ENCODE measurements at regions not wholly inside any gene's neighbourhood (a gene's known extent, or its start where the extent isn't known, plus 50 kb on each side); places are given as distances from the start of the nearest gene placed in this dataset.

- Histone ChIP-seq H2AFZ (ENCODE audit: low read length) (no peak overlapping the region), H3K4me1 (ENCODE audit: insufficient read depth, low read length) (no peaks in the 10 kb centered on the region), H3K27ac (ENCODE audit: low read depth, low read length) (no peak overlapping the region), H3K36me3 (ENCODE audit: insufficient read depth, low read length) (no peaks in the 10 kb centered on the region), H3K9me3 (ENCODE audit: low read depth, low read length) (peaks cover 4% of the 10 kb centered on the region), H3K4me2 (ENCODE audit: insufficient read depth, low read length) (no peak overlapping the region), H4K20me1 (ENCODE audit: insufficient read depth, low read length) (no peaks in the 10 kb centered on the region), H3K27me3 (ENCODE audit: insufficient read depth, low read length) (no peaks in the 10 kb centered on the region), H3K4me3 (ENCODE audit: insufficient read depth, low read length) (no peak overlapping the region), H3K79me2 (ENCODE audit: insufficient read depth, low read length) (no peaks in the 10 kb centered on the region)
- no peak for DNase-seq (ENCODE audit: insufficient read length, low spot score, missing footprints)
- TF ChIP-seq CTCF (IDR thresholded peaks at IDR 0.05; ENCODE audit: extremely low read depth, low read depth, low read length): no peak
Measured at GRCh38 chr10:44671319-44671718, 239.8 kb upstream of the TMEM72 start.

GRCh38 chr10:44673245-44673983, 237.7 kb upstream of the TMEM72 start:
- Histone ChIP-seq H3K27me3 (ENCODE audit: insufficient read depth, low read length) (no peaks in the 10 kb centered on the region), H2AFZ (ENCODE audit: low read length) (no peak overlapping the region), H3K4me3 (ENCODE audit: insufficient read depth, low read length) (no peak overlapping the region), H4K20me1 (ENCODE audit: insufficient read depth, low read length) (no peaks in the 10 kb centered on the region), H3K4me1 (ENCODE audit: insufficient read depth, low read length) (no peaks in the 10 kb centered on the region), H3K4me2 (ENCODE audit: insufficient read depth, low read length) (no peak overlapping the region), H3K36me3 (ENCODE audit: insufficient read depth, low read length) (no peaks in the 10 kb centered on the region), H3K27ac (ENCODE audit: low read depth, low read length) (no peak overlapping the region), H3K79me2 (ENCODE audit: insufficient read depth, low read length) (no peaks in the 10 kb centered on the region), H3K9me3 (ENCODE audit: low read depth, low read length) (no peaks in the 10 kb centered on the region)
- TF ChIP-seq CTCF (IDR thresholded peaks at IDR 0.05; ENCODE audit: extremely low read depth, low read depth, low read length): no peak
- DNase-seq (ENCODE audit: insufficient read length, low spot score, missing footprints): no peak

GRCh38 chr10:44674536-44675386, 236.4 kb upstream of the TMEM72 start:
- H4K20me1 ChIP-seq (ENCODE audit: insufficient read depth, low read length): no peaks in the 10 kb centered on the region
- H3K4me3 ChIP-seq (ENCODE audit: insufficient read depth, low read length): no peak overlapping the region
- H3K36me3 ChIP-seq (ENCODE audit: insufficient read depth, low read length): no peaks in the 10 kb centered on the region
- DNase-seq (ENCODE audit: insufficient read length, low spot score, missing footprints): no peak
- no peak overlapping the region for H2AFZ ChIP-seq (ENCODE audit: low read length)
- H3K79me2 ChIP-seq (ENCODE audit: insufficient read depth, low read length): no peaks in the 10 kb centered on the region
- H3K27me3 ChIP-seq (ENCODE audit: insufficient read depth, low read length): no peaks in the 10 kb centered on the region
- no peak overlapping the region for H3K27ac ChIP-seq (ENCODE audit: low read depth, low read length)
- peak overlapping the region; percentile 15 for H3K4me2 ChIP-seq (ENCODE audit: insufficient read depth, low read length)
- peaks cover 4% of the 10 kb centered on the region for H3K4me1 ChIP-seq (ENCODE audit: insufficient read depth, low read length)
- H3K9me3 ChIP-seq (ENCODE audit: low read depth, low read length): no peaks in the 10 kb centered on the region
- TF ChIP-seq CTCF (IDR thresholded peaks at IDR 0.05; ENCODE audit: extremely low read depth, low read depth, low read length): no peak

GRCh38 chr10:44675387-44675874, 235.7 kb upstream of the TMEM72 start:
- no peaks in the 10 kb centered on the region for H3K27me3 ChIP-seq (ENCODE audit: insufficient read depth, low read length)
- H3K9me3 ChIP-seq (ENCODE audit: low read depth, low read length): no peaks in the 10 kb centered on the region
- no peak overlapping the region for H3K27ac ChIP-seq (ENCODE audit: low read depth, low read length)
- H3K36me3 ChIP-seq (ENCODE audit: insufficient read depth, low read length): no peaks in the 10 kb centered on the region
- H3K79me2 ChIP-seq (ENCODE audit: insufficient read depth, low read length): no peaks in the 10 kb centered on the region
- no peak for DNase-seq (ENCODE audit: insufficient read length, low spot score, missing footprints)
- H4K20me1 ChIP-seq (ENCODE audit: insufficient read depth, low read length): no peaks in the 10 kb centered on the region
- no peak overlapping the region for H3K4me3 ChIP-seq (ENCODE audit: insufficient read depth, low read length)
- H2AFZ ChIP-seq (ENCODE audit: low read length): no peak overlapping the region
- no peak overlapping the region for H3K4me2 ChIP-seq (ENCODE audit: insufficient read depth, low read length)
- TF ChIP-seq CTCF (IDR thresholded peaks at IDR 0.05; ENCODE audit: extremely low read depth, low read depth, low read length): no peak
- peaks cover 4% of the 10 kb centered on the region for H3K4me1 ChIP-seq (ENCODE audit: insufficient read depth, low read length)
